ENCODE measurements at regions not wholly inside any gene's neighbourhood (a gene's known extent, or its start where the extent isn't known, plus 50 kb on each side); places are given as distances from the start of the nearest gene placed in this dataset.

DNA sequence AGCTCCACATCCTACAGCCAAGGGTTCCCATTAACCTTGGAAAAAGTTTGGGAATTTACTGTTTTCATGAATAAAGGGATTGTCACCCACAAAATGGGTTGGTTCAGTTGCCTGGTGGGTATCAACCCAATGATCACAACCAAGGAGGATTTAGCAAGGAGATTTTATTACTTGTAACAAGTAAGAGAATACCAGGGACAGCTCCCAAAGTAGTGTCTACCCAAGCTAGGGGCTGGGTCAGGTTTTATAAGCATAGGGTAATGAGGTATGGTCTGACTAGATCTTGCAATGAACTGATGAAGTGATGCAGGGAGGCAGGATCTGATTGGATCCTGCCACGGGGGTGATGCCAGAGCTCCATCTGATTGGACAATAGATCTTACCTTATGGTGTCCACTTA, 681.8 kb downstream of the SLC4A3 start:
- no peak for DNase-seq

- DNase-seq = no peak
These were observed 683.0 kb downstream of the SLC4A3 start for GRCh38 chr2:220310451-220310861.

DNA sequence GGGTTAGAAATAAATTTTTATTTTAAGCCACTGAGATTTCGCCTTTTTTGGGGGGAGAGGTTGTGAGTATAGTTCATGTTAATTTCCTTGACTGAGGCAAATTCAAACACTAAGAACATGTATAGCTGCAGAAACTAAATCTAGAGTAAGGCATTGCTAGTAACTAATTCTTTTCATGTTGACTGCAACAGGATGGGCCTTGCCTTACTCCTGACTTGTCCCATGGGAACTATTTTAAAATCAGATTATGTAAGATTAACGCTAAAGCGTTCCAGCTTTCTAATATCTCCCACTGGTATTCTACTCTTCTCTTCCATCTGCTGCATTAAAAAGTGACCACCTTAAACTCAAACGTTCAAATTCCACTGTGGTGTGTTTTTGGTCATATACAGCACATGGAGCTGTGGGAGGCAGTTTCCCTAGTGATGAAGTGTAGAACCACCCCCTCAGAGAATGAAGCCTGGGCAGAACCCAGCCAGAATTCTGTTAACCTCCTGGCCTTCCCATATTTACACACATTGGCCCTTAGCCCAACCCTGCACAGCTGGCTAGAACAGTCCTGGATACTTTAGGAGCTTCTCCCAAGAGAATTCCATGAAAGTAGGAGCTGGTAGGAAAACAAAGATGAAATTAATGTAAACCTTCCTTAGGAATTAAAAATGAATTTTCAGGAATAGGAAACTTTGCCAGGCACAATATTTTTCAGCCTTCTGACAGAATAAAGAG, 687.8 kb downstream of the SLC4A3 start:
- DNase-seq = no peak

DNA sequence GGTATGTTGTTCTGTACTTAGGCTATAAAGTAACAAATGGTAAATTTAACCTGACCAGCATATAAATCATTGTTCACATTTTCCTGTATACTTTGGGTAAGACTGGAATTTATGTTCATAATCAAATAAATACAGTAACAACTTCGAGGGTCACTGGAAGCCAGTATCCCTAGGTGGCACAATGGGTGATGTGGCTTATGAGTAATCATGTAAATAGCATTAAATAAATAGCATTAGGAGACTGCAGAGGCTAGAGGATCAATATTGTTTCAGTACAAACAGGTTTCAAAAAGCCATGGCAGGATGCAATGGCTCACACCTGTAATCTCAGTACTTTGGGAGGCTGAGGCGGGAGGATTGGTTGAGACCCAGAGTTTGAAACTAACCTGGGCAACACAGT, 690.6 kb downstream of the SLC4A3 start:
- no peak for DNase-seq

DNA sequence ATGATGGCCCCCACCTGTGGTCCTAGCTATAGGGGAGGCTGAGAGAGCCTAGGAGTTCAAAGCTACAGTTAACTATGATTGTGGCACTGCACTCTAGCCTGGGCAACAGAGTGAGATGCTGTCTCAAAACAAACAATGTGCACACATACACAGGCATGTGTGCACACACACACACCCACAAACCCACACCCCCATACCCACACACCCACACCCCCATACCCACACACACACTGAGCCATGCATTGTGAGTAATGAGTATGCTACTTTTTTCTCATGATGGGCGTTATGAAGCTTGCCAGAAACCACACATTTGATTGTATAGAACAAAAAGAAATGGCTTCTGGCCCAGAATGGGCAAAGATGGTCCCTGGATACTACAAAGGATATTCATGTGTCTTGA, 691.1 kb downstream of the SLC4A3 start:
- DNase-seq = no peak

GRCh38 chr2:220320326-220320725, 692.9 kb downstream of the SLC4A3 start:
- DNase-seq = no peak

- no peak for DNase-seq
These were observed 705.5 kb downstream of the SLC4A3 start for GRCh38 chr2:220332886-220333285.

DNA sequence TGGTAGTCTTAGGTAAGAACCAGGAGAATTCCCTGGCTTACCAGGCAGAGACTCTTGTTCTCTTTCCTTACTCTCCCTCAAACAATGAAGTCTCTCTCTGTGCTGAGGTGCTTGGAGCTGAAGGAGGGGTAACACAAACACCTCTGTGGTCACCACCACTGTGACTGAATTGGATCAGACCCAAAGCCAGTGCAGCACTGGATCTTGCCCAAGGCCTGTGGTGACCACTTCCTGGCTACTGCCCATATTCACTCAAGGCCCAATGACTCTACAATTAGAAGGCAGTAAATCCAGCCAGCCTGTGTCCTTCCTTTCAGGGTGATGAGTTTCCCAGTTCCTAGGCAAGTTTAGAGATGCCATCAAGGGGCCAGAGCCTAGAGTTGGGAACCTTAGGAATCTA, 706.8 kb downstream of the SLC4A3 start:
- DNase-seq = no peak

GRCh38 chr2:220334871-220335590, 707.6 kb downstream of the SLC4A3 start:
- DNase-seq = no peak

DNA sequence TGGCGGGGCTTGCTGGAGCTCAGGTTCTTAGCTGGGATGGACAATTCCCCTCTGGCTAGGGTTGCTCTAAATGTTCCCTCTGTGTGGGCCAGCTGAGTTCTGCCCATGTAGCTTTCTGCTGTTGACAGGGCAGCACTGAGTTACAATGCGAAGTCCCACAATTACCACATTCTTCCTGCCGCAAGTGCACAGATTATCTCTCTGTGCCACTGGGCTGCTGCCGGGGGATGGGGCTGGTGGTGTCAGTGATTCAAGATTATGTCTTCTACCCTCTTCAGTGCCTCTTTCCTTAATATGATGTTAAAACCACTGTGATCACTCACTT, 708.1 kb downstream of the SLC4A3 start:
- no peak for DNase-seq

DNA sequence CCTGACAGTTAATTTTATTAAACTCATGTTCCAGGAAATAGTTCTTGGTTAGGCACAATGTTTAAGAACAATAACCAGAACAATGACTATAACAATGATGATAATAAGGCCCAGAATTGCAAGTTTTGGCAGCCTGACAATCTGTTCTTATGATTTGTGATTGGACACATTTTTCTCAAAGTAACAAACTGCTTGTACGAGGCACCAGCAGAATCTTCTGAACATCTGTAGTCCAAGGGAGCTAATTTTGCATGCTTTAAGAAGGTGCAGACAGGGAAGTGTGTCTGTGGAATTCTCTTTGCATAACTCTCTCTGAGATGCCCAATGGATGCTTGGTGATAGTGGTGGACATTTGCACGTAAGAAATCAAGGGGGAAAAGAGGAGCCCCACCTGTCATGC, 709.3 kb downstream of the SLC4A3 start:
- no peak for DNase-seq

GRCh38 chr2:220337611-220338440, 710.4 kb downstream of the SLC4A3 start:
- DNase-seq = no peak

GRCh38 chr2:220341014-220341413, 713.6 kb downstream of the SLC4A3 start:
- DNase-seq = no peak

GRCh38 chr2:220346919-220347318, 719.5 kb downstream of the SLC4A3 start:
- no peak for DNase-seq

GRCh38 chr2:220347626-220348025, 720.2 kb downstream of the SLC4A3 start:
- DNase-seq = no peak

DNA sequence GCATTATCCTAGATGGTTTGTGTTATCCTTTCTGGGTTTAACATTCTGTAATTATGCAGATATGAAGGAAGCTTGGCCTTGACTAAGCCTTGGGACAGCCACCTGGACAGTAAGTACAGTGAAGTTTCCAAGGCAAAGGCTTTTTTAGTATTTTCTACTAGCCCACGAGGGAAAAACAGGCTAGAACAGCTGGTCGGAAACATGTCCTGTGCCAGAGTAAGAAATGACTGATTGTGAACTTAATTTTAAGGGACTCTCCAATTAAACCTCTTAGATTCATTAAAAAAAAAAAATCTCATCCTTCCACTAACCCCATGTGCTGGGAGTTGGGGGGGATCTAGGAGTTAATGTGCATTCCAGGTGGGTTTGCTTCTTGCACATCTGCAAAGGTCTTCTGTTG, 720.8 kb downstream of the SLC4A3 start:
- DNase-seq = no peak

DNA sequence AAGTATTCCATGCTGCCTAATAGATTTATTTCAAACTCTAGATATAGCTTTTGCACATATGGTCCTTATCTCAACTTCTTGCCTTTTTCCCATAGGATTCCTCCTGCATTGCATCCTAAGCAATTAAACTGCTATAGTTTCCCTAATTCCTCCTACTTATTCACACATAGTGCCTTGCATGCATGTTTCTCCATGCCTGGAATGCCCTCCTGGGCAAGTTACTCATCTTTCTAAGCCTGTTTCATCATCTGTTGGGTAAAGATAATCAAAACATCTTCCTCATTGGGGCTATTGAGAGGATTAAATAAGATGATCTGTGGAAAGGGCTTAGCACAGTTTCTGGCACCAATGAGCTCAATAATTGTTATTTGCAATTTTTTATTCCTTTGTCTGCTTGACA, 726.5 kb downstream of the SLC4A3 start:
- DNase-seq = no peak

DNA sequence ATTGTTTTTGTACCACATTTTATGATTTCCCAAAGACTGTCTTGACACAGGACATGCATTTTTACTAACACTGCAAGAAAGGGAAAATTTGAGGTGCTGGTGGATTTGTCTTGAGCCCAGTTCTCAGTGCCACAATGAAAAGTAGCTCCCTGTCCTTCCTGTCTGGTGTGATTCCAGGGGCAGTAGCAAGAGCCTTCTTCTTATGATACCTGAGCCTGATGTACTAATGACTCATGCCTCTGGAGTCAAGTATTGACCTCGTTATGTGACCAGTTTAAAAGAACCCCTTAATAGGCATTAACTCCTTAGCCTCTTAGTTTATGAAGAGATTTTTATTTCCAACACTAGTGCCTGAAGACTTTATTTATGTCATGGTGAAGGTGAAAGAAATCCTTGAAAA, 728.6 kb downstream of the SLC4A3 start:
- no peak for DNase-seq

GRCh38 chr2:220365023-220365422, 737.6 kb downstream of the SLC4A3 start:
- no peak for DNase-seq

DNA sequence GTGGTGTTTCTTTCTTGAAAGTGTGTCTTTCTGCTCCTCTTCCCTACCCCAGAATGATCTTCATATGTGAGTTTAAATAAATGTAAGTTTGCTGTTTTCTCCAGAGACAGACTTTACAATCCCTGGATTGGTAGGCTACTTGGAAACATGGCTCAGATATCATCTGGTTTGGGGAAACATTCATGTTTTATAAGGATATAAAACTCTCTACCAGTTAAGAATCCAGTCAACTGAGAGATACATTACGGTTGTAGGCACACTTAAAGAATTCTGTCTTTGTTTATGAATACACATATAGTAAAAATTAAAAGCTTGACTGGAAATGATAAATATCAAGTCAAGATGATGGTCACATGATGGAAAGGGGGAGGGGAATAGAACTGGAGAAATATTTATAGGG, 739.3 kb downstream of the SLC4A3 start:
- DNase-seq = no peak

GRCh38 chr2:220370764-220371163, 743.3 kb downstream of the SLC4A3 start:
- DNase-seq = no peak

DNA sequence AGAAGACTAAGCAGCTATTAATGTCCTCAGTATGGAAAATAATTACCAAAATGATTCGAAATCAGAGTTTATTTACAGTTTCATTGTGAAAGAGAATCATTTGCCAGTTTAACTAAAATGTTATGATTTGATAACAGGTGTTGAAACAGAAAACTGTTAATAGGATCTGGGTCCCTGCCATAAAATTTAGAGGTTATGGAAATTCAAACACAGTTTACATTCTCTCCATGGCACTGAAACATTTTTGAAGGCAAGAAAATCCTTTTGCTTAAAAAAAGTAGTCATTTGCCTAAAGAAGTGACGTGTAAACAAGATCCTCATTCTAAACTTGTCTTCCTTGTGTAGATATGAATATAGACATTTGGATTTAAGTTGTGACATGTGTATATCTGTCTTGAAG, 743.8 kb downstream of the SLC4A3 start:
- DNase-seq = no peak

- peak; percentile 6 for DNase-seq
These were observed 746.4 kb downstream of the SLC4A3 start for GRCh38 chr2:220373878-220374277.

DNA sequence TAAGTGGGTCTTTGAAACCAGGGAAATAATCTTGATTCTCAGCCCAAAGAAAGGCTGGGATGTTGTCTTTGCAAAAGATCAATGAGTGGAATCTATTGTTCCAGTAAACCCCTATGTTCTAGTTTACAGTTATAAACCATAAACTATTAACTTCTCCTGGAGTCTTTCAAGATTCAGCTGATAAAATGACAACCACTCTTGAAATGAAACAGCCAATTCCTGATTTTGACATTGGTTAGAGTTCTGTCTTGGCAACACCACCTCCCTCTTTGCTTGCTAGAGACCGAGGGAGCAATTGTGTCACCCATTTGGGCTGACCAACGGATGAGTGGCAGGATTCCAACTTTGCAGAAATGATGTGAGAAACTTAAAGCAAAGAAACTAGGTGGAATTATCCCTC, 746.9 kb downstream of the SLC4A3 start:
- no peak for DNase-seq

Data from NCI-H146 (cell line).